OCI-LY7 (cell line): ENCODE measurements at regions not wholly inside any gene's neighbourhood (a gene's known extent, or its start where the extent isn't known, plus 50 kb on each side); places are given as distances from the start of the nearest gene placed in this dataset.

Experiments used
- EZH2phosphoT487 ChIP-seq: fragments of 200-600 bp; sonication (generic); IDR thresholded peaks from 2 replicates; pipeline ENCODE4 v1.6.1; 2018; ENCODE audit warnings: low read depth, borderline replicate concordance, mild to moderate bottlenecking, mixed run types, antibody characterized with exemption, low read length, moderate library complexity, mixed read lengths
- TF ChIP-seq, protein P1 (sequence below): fragments of 200-600 bp; sonication (generic); conservative IDR thresholded peaks from 2 replicates; pipeline ENCODE4 v1.5.1; 2014; ENCODE audit warnings: mild to moderate bottlenecking, antibody characterized with exemption, low read length, moderate library complexity, mixed read lengths

GRCh38 chr3:31399271-31399670, 133.5 kb upstream of the STT3B start:
- TF ChIP-seq, protein P1, sequence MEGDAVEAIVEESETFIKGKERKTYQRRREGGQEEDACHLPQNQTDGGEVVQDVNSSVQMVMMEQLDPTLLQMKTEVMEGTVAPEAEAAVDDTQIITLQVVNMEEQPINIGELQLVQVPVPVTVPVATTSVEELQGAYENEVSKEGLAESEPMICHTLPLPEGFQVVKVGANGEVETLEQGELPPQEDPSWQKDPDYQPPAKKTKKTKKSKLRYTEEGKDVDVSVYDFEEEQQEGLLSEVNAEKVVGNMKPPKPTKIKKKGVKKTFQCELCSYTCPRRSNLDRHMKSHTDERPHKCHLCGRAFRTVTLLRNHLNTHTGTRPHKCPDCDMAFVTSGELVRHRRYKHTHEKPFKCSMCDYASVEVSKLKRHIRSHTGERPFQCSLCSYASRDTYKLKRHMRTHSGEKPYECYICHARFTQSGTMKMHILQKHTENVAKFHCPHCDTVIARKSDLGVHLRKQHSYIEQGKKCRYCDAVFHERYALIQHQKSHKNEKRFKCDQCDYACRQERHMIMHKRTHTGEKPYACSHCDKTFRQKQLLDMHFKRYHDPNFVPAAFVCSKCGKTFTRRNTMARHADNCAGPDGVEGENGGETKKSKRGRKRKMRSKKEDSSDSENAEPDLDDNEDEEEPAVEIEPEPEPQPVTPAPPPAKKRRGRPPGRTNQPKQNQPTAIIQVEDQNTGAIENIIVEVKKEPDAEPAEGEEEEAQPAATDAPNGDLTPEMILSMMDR, result no peak
- TF ChIP-seq EZH2phosphoT487, result no peak
